Keratinocyte (primary cell): ENCODE measurements at regions not wholly inside any gene's neighbourhood (a gene's known extent, or its start where the extent isn't known, plus 50 kb on each side); places are given as distances from the start of the nearest gene placed in this dataset.

ENCODE experiments used
- DNase-seq: peaks from one replicate; pipeline ENCODE4 v3.0.0-alpha.2; 2011; ENCODE audit warnings: low read depth, missing footprints, low spot score
- FAIRE-seq: peaks from 2 replicates; lab custom pipeline; 2011; peaks lifted over from hg19 to GRCh38; lab: Jason Lieb, UNC
- H2AFZ ChIP-seq: 2 replicates; pipeline ENCODE4 v1.6.0; 2012; ENCODE audit warnings: low read length, control low read depth, inconsistent platforms; ENCODE audit not compliant: control insufficient read depth
- H3K27ac ChIP-seq: 2 replicates; pipeline ENCODE4 v1.5.1; 2011; ENCODE audit warnings: low read length; ENCODE audit not compliant: control insufficient read depth, insufficient read depth
- H3K27me3 ChIP-seq: 3 replicates; pipeline ENCODE4 v1.6.0; 2011; ENCODE audit warnings: low read length; ENCODE audit not compliant: control insufficient read depth, insufficient read depth; ENCODE audit errors: extremely low read depth
- H3K36me3 ChIP-seq, 2 experiments: 2 replicates in 1 of 2; 3 replicates in 1 of 2; pipeline ENCODE4 v1.5.1; 2011; ENCODE audit warnings: low read length in 2 of 2, mild to moderate bottlenecking in 1 of 2; ENCODE audit not compliant: control insufficient read depth in 2 of 2, insufficient read depth in 2 of 2; ENCODE audit errors: extremely low read depth in 1 of 2
- H3K4me1 ChIP-seq: 3 replicates; pipeline ENCODE4 v1.5.1; 2011; ENCODE audit warnings: low read length; ENCODE audit not compliant: control insufficient read depth, insufficient read depth; ENCODE audit errors: extremely low read depth
- H3K4me2 ChIP-seq: 3 replicates; pipeline ENCODE4 v1.6.0; 2011; ENCODE audit warnings: low read depth, low read length; ENCODE audit not compliant: control insufficient read depth, insufficient read depth; ENCODE audit errors: extremely low read depth
- H3K4me3 ChIP-seq, 3 experiments: fragments of 200-600 bp in 1 of 3; sonication (generic) in 1 of 3; 2 replicates in 2 of 3; 3 replicates in 1 of 3; pipeline ENCODE4 v1.5.1; 2011 to 2016; ENCODE audit warnings: low read length in 3 of 3, mild to moderate bottlenecking in 3 of 3, control low read depth in 2 of 3, inconsistent platforms in 1 of 3, low read depth in 1 of 3, mixed read lengths in 1 of 3, mixed run types in 1 of 3, moderate library complexity in 1 of 3; ENCODE audit not compliant: control insufficient read depth in 2 of 3, insufficient read depth in 2 of 3; ENCODE audit errors: extremely low read depth in 1 of 3
- H3K79me2 ChIP-seq: 2 replicates; pipeline ENCODE4 v1.6.0; 2012; ENCODE audit warnings: low read length; ENCODE audit not compliant: control insufficient read depth, insufficient read depth
- H3K9ac ChIP-seq: 3 replicates; pipeline ENCODE4 v1.6.0; 2011; ENCODE audit warnings: low read length; ENCODE audit not compliant: control insufficient read depth, insufficient read depth; ENCODE audit errors: extremely low read depth
- H3K9me1 ChIP-seq: 3 replicates; pipeline ENCODE4 v1.6.0; 2011; ENCODE audit warnings: low read length; ENCODE audit not compliant: control insufficient read depth, insufficient read depth; ENCODE audit errors: extremely low read depth
- H3K9me3 ChIP-seq: 2 replicates; pipeline ENCODE4 v1.5.1; 2012; ENCODE audit warnings: low read depth, low read length; ENCODE audit not compliant: control insufficient read depth
- H4K20me1 ChIP-seq: 3 replicates; pipeline ENCODE4 v1.6.0; 2011; ENCODE audit warnings: low read length; ENCODE audit not compliant: control insufficient read depth, insufficient read depth; ENCODE audit errors: extremely low read depth
- EZH2 ChIP-seq: IDR thresholded peaks from one replicate; pipeline ENCODE4 v1.6.1; 2012; ENCODE audit warnings: inconsistent platforms, mild to moderate bottlenecking, low read length, moderate library complexity
- dilution Hi-C: fragments of 300-500 bp; cut with MboI; formaldehyde crosslinking; loops from one replicate; pipeline ENCODE4 v1.7.0; 2020; ENCODE audit warnings: low sequenced_read_pairs; ENCODE audit not compliant: extremely low pct_ligation_motif_present
- TF ChIP-seq, protein P1 (sequence below), 3 experiments: IDR thresholded peaks in 1 of 3; conservative IDR thresholded peaks in 1 of 3; optimal IDR thresholded peaks in 1 of 3; 2 replicates in 2 of 3; 3 replicates in 1 of 3; pipeline versions ENCODE3 to v1.5.1; 2011; ENCODE audit warnings: low read length in 3 of 3, mild to moderate bottlenecking in 3 of 3, moderate library complexity in 2 of 3, control low read depth in 1 of 3, inconsistent platforms in 1 of 3; ENCODE audit not compliant: insufficient read depth in 2 of 3; ENCODE audit errors: extremely low read depth in 1 of 3

- peak; percentile 25 for DNase-seq
- Histone ChIP-seq H4K20me1 (no peaks in the 10 kb centered on the region), H3K27ac (no peak overlapping the region), H3K79me2 (no peaks in the 10 kb centered on the region), H3K4me2 (no peak overlapping the region), H3K9ac (no peak overlapping the region), H3K36me3 (no peaks in the 10 kb centered on the region), H3K4me3 (no peak overlapping the region), H3K9me3 (no peaks in the 10 kb centered on the region), H3K27me3 (no peaks in the 10 kb centered on the region), H3K4me1 (no peaks in the 10 kb centered on the region), H2AFZ (no peak overlapping the region), H3K9me1 (no peaks in the 10 kb centered on the region)
- TF ChIP-seq EZH2 = no peak
- TF ChIP-seq, protein P1, sequence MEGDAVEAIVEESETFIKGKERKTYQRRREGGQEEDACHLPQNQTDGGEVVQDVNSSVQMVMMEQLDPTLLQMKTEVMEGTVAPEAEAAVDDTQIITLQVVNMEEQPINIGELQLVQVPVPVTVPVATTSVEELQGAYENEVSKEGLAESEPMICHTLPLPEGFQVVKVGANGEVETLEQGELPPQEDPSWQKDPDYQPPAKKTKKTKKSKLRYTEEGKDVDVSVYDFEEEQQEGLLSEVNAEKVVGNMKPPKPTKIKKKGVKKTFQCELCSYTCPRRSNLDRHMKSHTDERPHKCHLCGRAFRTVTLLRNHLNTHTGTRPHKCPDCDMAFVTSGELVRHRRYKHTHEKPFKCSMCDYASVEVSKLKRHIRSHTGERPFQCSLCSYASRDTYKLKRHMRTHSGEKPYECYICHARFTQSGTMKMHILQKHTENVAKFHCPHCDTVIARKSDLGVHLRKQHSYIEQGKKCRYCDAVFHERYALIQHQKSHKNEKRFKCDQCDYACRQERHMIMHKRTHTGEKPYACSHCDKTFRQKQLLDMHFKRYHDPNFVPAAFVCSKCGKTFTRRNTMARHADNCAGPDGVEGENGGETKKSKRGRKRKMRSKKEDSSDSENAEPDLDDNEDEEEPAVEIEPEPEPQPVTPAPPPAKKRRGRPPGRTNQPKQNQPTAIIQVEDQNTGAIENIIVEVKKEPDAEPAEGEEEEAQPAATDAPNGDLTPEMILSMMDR (optimal IDR thresholded peaks at IDR 0.05 in 1 of 3, IDR thresholded peaks at IDR 0.05 in 1 of 3, conservative IDR thresholded peaks at IDR 0.05 in 1 of 3; ENCODE audit: extremely low read depth in 1 of 3, insufficient read depth in 2 of 3, low read length in 3 of 3) = peak in 2 of 3 experiments; percentile 47 to 53
- dilution Hi-C loops = no loop called here
- peak; percentile 84 for FAIRE-seq
Observed at GRCh38 chr6:105733556-105734162, 330.8 kb upstream of the PREP start.

DNA sequence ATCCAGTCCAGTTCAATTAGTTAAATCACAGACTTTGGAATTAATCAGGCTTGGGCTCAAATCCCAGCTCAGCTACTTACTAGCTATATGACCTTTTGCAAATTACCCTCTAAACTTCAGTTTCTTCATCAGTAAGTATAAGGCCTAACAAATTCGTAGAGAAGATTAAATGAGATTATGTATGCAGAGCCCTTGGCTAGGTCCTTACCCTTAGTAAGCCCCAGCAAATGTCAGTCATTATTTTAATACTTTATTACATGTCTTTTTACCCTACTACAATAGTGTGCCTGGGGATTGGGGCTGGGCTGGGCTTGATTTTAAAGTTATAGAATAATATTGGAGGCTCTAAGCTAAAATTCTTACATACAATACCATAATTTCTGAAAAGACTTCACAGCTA lies 326.1 kb upstream of the PREP start:
- Histone ChIP-seq H3K4me3 (no peak overlapping the region), H4K20me1 (no peaks in the 10 kb centered on the region), H2AFZ (no peak overlapping the region), H3K36me3 (no peaks in the 10 kb centered on the region), H3K27ac (no peak overlapping the region), H3K79me2 (no peaks in the 10 kb centered on the region), H3K9ac (no peak overlapping the region), H3K9me3 (no peaks in the 10 kb centered on the region), H3K9me1 (no peaks in the 10 kb centered on the region), H3K4me1 (peaks cover 18% of the 10 kb centered on the region), H3K27me3 (no peaks in the 10 kb centered on the region), H3K4me2 (no peak overlapping the region)
- TF ChIP-seq, protein P1 (optimal IDR thresholded peaks at IDR 0.05 in 1 of 3, IDR thresholded peaks at IDR 0.05 in 1 of 3, conservative IDR thresholded peaks at IDR 0.05 in 1 of 3; ENCODE audit: extremely low read depth in 1 of 3, insufficient read depth in 2 of 3, low read length in 3 of 3) = no peak
- no peak for TF ChIP-seq EZH2
- FAIRE-seq (no peak), DNase-seq (no peak)
- dilution Hi-C loops = no loop called here
